ENCODE measurements at regions not wholly inside any gene's neighbourhood (a gene's known extent, or its start where the extent isn't known, plus 50 kb on each side); places are given as distances from the start of the nearest gene placed in this dataset.

GRCh38 chr3:152539191-152539764 is 270.5 kb downstream of the MBNL1 start:
- CTCF ChIA-PET, result interaction anchor here (0.6 to 0.9 kb wide), 2 partner anchors 80 to 382 kb away, joined by 3 to 4 read pairs; no protein-coding TSS in a partner anchor
- DNase-seq (ENCODE audit: unreplicated experiment), result no peak
- peaks cover 6% of the 10 kb centered on the region for H3K36me3 Mint-ChIP-seq (ENCODE audit: insufficient read depth, unreplicated experiment)
- no peaks in the 10 kb centered on the region for H3K27me3 Mint-ChIP-seq (ENCODE audit: insufficient read depth, unreplicated experiment)
- no peak overlapping the region for H3K4me3 Mint-ChIP-seq (ENCODE audit: unreplicated experiment)
- no TSS peak for BruUV-seq (replicated peaks)
- intact Hi-C loops (cut with micrococcal nuclease), result no loop called here
- peaks cover 11% of the 10 kb centered on the region for H3K9me3 Mint-ChIP-seq (ENCODE audit: unreplicated experiment)
- POLR2A ChIA-PET, result no interaction called here
- no peak for TF ChIP-seq CTCF (IDR thresholded peaks at IDR 0.05; ENCODE audit: unreplicated experiment)
- H3K27ac Mint-ChIP-seq (ENCODE audit: low read depth, unreplicated experiment), result no peak overlapping the region
- H3K4me1 Mint-ChIP-seq (ENCODE audit: insufficient read depth, unreplicated experiment), result no peaks in the 10 kb centered on the region

GRCh38 chr3:152540120-152540519 is 271.4 kb downstream of the MBNL1 start:
- BruUV-seq (replicated peaks), result no TSS peak
- POLR2A ChIA-PET, result no interaction called here
- H3K4me3 Mint-ChIP-seq (ENCODE audit: unreplicated experiment), result no peak overlapping the region
- H3K36me3 Mint-ChIP-seq (ENCODE audit: insufficient read depth, unreplicated experiment), result peaks cover 6% of the 10 kb centered on the region
- no peak for TF ChIP-seq CTCF (IDR thresholded peaks at IDR 0.05; ENCODE audit: unreplicated experiment)
- H3K9me3 Mint-ChIP-seq (ENCODE audit: unreplicated experiment), result peaks cover 14% of the 10 kb centered on the region
- no peaks in the 10 kb centered on the region for H3K27me3 Mint-ChIP-seq (ENCODE audit: insufficient read depth, unreplicated experiment)
- no peaks in the 10 kb centered on the region for H3K4me1 Mint-ChIP-seq (ENCODE audit: insufficient read depth, unreplicated experiment)
- H3K27ac Mint-ChIP-seq (ENCODE audit: low read depth, unreplicated experiment), result no peak overlapping the region
- no peak for DNase-seq (ENCODE audit: unreplicated experiment)
- intact Hi-C loops (cut with micrococcal nuclease), result no loop called here
- CTCF ChIA-PET, result interaction anchor here (0.6 kb wide), 1 partner anchor 48 kb away, joined by 3 read pairs; no protein-coding TSS in a partner anchor

GRCh38 chr3:152547153-152547552 is 278.4 kb downstream of the MBNL1 start:
- Mint-ChIP-seq H3K36me3 (ENCODE audit: insufficient read depth, unreplicated experiment) (peaks cover 6% of the 10 kb centered on the region), H3K27me3 (ENCODE audit: insufficient read depth, unreplicated experiment) (no peaks in the 10 kb centered on the region), H3K9me3 (ENCODE audit: unreplicated experiment) (peaks cover 14% of the 10 kb centered on the region), H3K4me3 (ENCODE audit: unreplicated experiment) (no peak overlapping the region), H3K27ac (ENCODE audit: low read depth, unreplicated experiment) (no peak overlapping the region), H3K4me1 (ENCODE audit: insufficient read depth, unreplicated experiment) (no peaks in the 10 kb centered on the region)
- CTCF ChIA-PET, result interaction anchor here (0.7 kb wide), 1 partner anchor 477 kb away, joined by 3 read pairs; no protein-coding TSS in a partner anchor
- TF ChIP-seq CTCF (IDR thresholded peaks at IDR 0.05; ENCODE audit: unreplicated experiment), result no peak
- intact Hi-C loops (cut with micrococcal nuclease), result no loop called here
- POLR2A ChIA-PET, result no interaction called here
- DNase-seq (ENCODE audit: unreplicated experiment), result no peak
- no TSS peak for BruUV-seq (replicated peaks)

- POLR2A ChIA-PET, result no interaction called here
- no peaks in the 10 kb centered on the region for H3K27me3 Mint-ChIP-seq (ENCODE audit: insufficient read depth, unreplicated experiment)
- no peak for DNase-seq (ENCODE audit: unreplicated experiment)
- no peak overlapping the region for H3K27ac Mint-ChIP-seq (ENCODE audit: low read depth, unreplicated experiment)
- CTCF ChIA-PET, result no interaction called here
- intact Hi-C loops (cut with micrococcal nuclease), result no loop called here
- no peaks in the 10 kb centered on the region for H3K36me3 Mint-ChIP-seq (ENCODE audit: insufficient read depth, unreplicated experiment)
- no peak overlapping the region for H3K4me3 Mint-ChIP-seq (ENCODE audit: unreplicated experiment)
- H3K4me1 Mint-ChIP-seq (ENCODE audit: insufficient read depth, unreplicated experiment), result no peaks in the 10 kb centered on the region
- no TSS peak for BruUV-seq (replicated peaks)
- H3K9me3 Mint-ChIP-seq (ENCODE audit: unreplicated experiment), result peaks cover 3% of the 10 kb centered on the region
- TF ChIP-seq CTCF (IDR thresholded peaks at IDR 0.05; ENCODE audit: unreplicated experiment), result no peak
These were observed 280.5 kb downstream of the MBNL1 start for GRCh38 chr3:152549263-152549662.
